ENCODE measurements at regions not wholly inside any gene's neighbourhood (a gene's known extent, or its start where the extent isn't known, plus 50 kb on each side); places are given as distances from the start of the nearest gene placed in this dataset.

GRCh38 chr5:56710826-56711590 is 104.3 kb upstream of the MAP3K1 start:
- TF ChIP-seq CTCF (IDR thresholded peaks at IDR 0.05) (no peak), POLR2A (IDR thresholded peaks at IDR 0.05) (no peak)

All from testis (tissue), 2 donors.